Liver (tissue), 8 donors: ENCODE measurements at regions not wholly inside any gene's neighbourhood (a gene's known extent, or its start where the extent isn't known, plus 50 kb on each side); places are given as distances from the start of the nearest gene placed in this dataset.

ENCODE experiments used
- DNase-seq: peaks from one replicate; pipeline ENCODE4 v3.0.0-alpha.2; 2017; ENCODE audit warnings: low spot score
- H3K27ac ChIP-seq, 2 donors: one replicate each; pipeline ENCODE4 v1.7.0; 2013; ENCODE audit warnings: inconsistent platforms in 2 of 2, low read length in 2 of 2, control low read depth in 1 of 2, low read depth in 1 of 2, mild to moderate bottlenecking in 1 of 2
- H3K27me3 ChIP-seq, 4 donors: one replicate each; pipeline versions ENCODE4 v1.6.1 to v1.7.0; 2013; ENCODE audit warnings: low read length in 3 of 4, inconsistent platforms in 1 of 4, mild to moderate bottlenecking in 1 of 4, moderate library complexity in 1 of 4; ENCODE audit not compliant: control insufficient read depth in 4 of 4, insufficient read depth in 4 of 4
- H3K36me3 ChIP-seq, 4 donors: one replicate each; pipeline versions ENCODE4 v1.6.1 to v1.7.0; 2013; ENCODE audit warnings: low read length in 3 of 4, mild to moderate bottlenecking in 3 of 4, low read depth in 1 of 4, moderate library complexity in 1 of 4; ENCODE audit not compliant: control insufficient read depth in 4 of 4, insufficient read depth in 3 of 4
- H3K4me1 ChIP-seq, 4 donors: one replicate each; pipeline versions ENCODE4 v1.6.1 to v1.7.0; 2013; ENCODE audit warnings: low read length in 3 of 4, mild to moderate bottlenecking in 3 of 4, moderate library complexity in 1 of 4; ENCODE audit not compliant: control insufficient read depth in 4 of 4, insufficient read depth in 4 of 4
- H3K4me3 ChIP-seq, 3 donors: one replicate each; pipeline versions ENCODE4 v1.6.1 to v1.7.0; 2013; ENCODE audit warnings: low read length in 3 of 3, control low read depth in 1 of 3, low read depth in 1 of 3, mild to moderate bottlenecking in 1 of 3
- H3K9ac ChIP-seq, 2 donors: one replicate each; pipeline ENCODE4 v1.7.0; 2013; ENCODE audit warnings: low read length in 2 of 2, mild to moderate bottlenecking in 2 of 2, moderate library complexity in 2 of 2, control low read depth in 1 of 2, low read depth in 1 of 2
- H3K9me3 ChIP-seq, 4 donors: one replicate each; pipeline versions ENCODE4 v1.6.1 to v1.7.0; 2013; ENCODE audit warnings: low read length in 3 of 4; ENCODE audit not compliant: control insufficient read depth in 4 of 4
- EGR1 ChIP-seq, 2 donors: IDR thresholded peaks; 2 replicates each; pipeline ENCODE4 v1.6.1; 2016 to 2018; ENCODE audit warnings: antibody characterized with exemption in 2 of 2, low read depth in 2 of 2
- FOXA1 ChIP-seq: IDR thresholded peaks from 2 replicates; pipeline ENCODE4 v1.6.1; 2016; ENCODE audit warnings: antibody characterized with exemption
- FOXA2 ChIP-seq: IDR thresholded peaks from 2 replicates; pipeline ENCODE4 v1.6.1; 2016; ENCODE audit warnings: antibody characterized with exemption
- GABPA ChIP-seq, 2 donors: IDR thresholded peaks in 1 of 2; conservative IDR thresholded peaks in 1 of 2; 2 replicates each; pipeline ENCODE4 v1.6.1; 2016; ENCODE audit warnings: antibody characterized with exemption in 2 of 2, mild to moderate bottlenecking in 1 of 2, moderate library complexity in 1 of 2
- HNF4A ChIP-seq, 2 donors: conservative IDR thresholded peaks; 2 replicates each; pipeline ENCODE4 v1.6.1; 2016; ENCODE audit warnings: antibody characterized with exemption in 2 of 2, mild to moderate bottlenecking in 2 of 2
- HNF4G ChIP-seq: IDR thresholded peaks from 2 replicates; pipeline ENCODE4 v1.6.1; 2016; ENCODE audit warnings: antibody characterized with exemption
- JUND ChIP-seq, 2 donors: IDR thresholded peaks; 2 replicates each; pipeline ENCODE4 v1.6.1; 2016; ENCODE audit warnings: antibody characterized with exemption in 2 of 2
- NR2F2 ChIP-seq: IDR thresholded peaks from 2 replicates; pipeline ENCODE4 v1.6.1; 2016; ENCODE audit warnings: antibody characterized with exemption
- RAD21 ChIP-seq, 2 donors: IDR thresholded peaks; 2 replicates each; pipeline ENCODE4 v1.6.1; 2016; ENCODE audit warnings: antibody characterized with exemption in 2 of 2, mild to moderate bottlenecking in 2 of 2
- RXRA ChIP-seq, 2 donors: IDR thresholded peaks; 2 replicates each; pipeline ENCODE4 v1.6.1; 2017 to 2018; ENCODE audit warnings: antibody characterized with exemption in 2 of 2, mild to moderate bottlenecking in 1 of 2
- SP1 ChIP-seq: IDR thresholded peaks from 2 replicates; pipeline ENCODE4 v1.6.1; 2018; ENCODE audit warnings: antibody characterized with exemption, mild to moderate bottlenecking
- TAF1 ChIP-seq: conservative IDR thresholded peaks from 2 replicates; pipeline ENCODE4 v1.6.1; 2016; ENCODE audit warnings: antibody characterized with exemption, mild to moderate bottlenecking
- YY1 ChIP-seq: IDR thresholded peaks from 2 replicates; pipeline ENCODE4 v1.6.1; 2016; ENCODE audit warnings: antibody characterized with exemption, mild to moderate bottlenecking
- WGBS: extraction: QIAGEN DNeasy Blood & Tissue Kit; methylation state at CpG from one replicate; pipeline ENCODE4 v1.1.7; 2013; 5-methylcytosine and 5-hydroxymethylcytosine counted together
- TF ChIP-seq, protein P1 (sequence below): IDR thresholded peaks from 2 replicates; pipeline ENCODE4 v1.6.1; 2016; ENCODE audit warnings: antibody characterized with exemption, mild to moderate bottlenecking
- TF ChIP-seq, protein P2 (sequence below): IDR thresholded peaks from 2 replicates; pipeline ENCODE4 v1.6.1; 2016; ENCODE audit warnings: antibody characterized with exemption
- TF ChIP-seq, protein P3 (sequence below): IDR thresholded peaks from 2 replicates; pipeline ENCODE4 v1.6.1; 2016; ENCODE audit warnings: antibody characterized with exemption
- TF ChIP-seq, protein P4 (sequence below): IDR thresholded peaks from 2 replicates; pipeline ENCODE4 v1.6.1; 2016; ENCODE audit warnings: antibody characterized with exemption
- TF ChIP-seq, protein P5 (sequence below): fragments of 150-350 bp; IDR thresholded peaks from 2 replicates; pipeline ENCODE4 v1.5.1; 2017; ENCODE audit warnings: improper control_type of control experiment, low read depth, low read length; ENCODE audit not compliant: missing input control
- donor health status: healthy.
- donor health status: healthy.
- donor health status: healthy.
- donor health status: healthy.
- donor health status: healthy.

DNA sequence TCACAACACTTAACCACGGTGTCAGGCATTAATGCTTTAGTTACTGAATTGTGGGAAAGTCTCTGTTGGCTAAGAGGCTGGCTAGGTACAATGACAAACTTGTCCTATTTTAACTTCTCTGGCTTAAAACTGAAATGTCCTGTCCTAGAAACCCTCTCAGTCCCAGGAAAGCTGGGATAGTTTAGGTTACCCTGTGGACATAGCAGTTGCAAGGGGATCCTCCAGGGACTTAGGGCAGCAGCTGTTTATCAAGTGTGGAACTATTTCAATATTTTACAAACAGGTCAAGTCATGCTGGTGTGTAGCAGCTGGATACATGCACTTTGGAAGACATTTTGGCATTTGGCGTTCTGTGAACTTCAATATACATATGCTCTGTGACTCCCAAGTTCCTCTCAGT is 95.0 kb upstream of the ARRDC3 start:
- 91% methylated on average over 2 of the region's 2 CpGs for WGBS
- Histone ChIP-seq H3K9ac (no peak overlapping the region), H3K27me3 (no peaks in the 10 kb centered on the region), H3K4me1 (no peaks in the 10 kb centered on the region), H3K36me3 (no peaks in the 10 kb centered on the region), H3K9me3 (no peaks in the 10 kb centered on the region), H3K4me3 (no peak overlapping the region), H3K27ac (no peak overlapping the region)
- no peak for DNase-seq
- TF ChIP-seq, protein P1, sequence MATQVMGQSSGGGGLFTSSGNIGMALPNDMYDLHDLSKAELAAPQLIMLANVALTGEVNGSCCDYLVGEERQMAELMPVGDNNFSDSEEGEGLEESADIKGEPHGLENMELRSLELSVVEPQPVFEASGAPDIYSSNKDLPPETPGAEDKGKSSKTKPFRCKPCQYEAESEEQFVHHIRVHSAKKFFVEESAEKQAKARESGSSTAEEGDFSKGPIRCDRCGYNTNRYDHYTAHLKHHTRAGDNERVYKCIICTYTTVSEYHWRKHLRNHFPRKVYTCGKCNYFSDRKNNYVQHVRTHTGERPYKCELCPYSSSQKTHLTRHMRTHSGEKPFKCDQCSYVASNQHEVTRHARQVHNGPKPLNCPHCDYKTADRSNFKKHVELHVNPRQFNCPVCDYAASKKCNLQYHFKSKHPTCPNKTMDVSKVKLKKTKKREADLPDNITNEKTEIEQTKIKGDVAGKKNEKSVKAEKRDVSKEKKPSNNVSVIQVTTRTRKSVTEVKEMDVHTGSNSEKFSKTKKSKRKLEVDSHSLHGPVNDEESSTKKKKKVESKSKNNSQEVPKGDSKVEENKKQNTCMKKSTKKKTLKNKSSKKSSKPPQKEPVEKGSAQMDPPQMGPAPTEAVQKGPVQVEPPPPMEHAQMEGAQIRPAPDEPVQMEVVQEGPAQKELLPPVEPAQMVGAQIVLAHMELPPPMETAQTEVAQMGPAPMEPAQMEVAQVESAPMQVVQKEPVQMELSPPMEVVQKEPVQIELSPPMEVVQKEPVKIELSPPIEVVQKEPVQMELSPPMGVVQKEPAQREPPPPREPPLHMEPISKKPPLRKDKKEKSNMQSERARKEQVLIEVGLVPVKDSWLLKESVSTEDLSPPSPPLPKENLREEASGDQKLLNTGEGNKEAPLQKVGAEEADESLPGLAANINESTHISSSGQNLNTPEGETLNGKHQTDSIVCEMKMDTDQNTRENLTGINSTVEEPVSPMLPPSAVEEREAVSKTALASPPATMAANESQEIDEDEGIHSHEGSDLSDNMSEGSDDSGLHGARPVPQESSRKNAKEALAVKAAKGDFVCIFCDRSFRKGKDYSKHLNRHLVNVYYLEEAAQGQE: no peak
- TF ChIP-seq TAF1 (no peak), JUND (IDR thresholded peaks at IDR 0.05) (no peak), FOXA1 (no peak), SP1 (no peak), FOXA2 (no peak), NR2F2 (no peak), RXRA (IDR thresholded peaks at IDR 0.05) (no peak), HNF4A (conservative IDR thresholded peaks at IDR 0.05) (no peak), GABPA (IDR thresholded peaks at IDR 0.05 in 1 of 2, conservative IDR thresholded peaks at IDR 0.05 in 1 of 2) (no peak), RAD21 (IDR thresholded peaks at IDR 0.05) (no peak), HNF4G (no peak), EGR1 (IDR thresholded peaks at IDR 0.05; ENCODE audit: low read depth in 2 of 2) (no peak), YY1 (no peak)
- TF ChIP-seq, protein P2, sequence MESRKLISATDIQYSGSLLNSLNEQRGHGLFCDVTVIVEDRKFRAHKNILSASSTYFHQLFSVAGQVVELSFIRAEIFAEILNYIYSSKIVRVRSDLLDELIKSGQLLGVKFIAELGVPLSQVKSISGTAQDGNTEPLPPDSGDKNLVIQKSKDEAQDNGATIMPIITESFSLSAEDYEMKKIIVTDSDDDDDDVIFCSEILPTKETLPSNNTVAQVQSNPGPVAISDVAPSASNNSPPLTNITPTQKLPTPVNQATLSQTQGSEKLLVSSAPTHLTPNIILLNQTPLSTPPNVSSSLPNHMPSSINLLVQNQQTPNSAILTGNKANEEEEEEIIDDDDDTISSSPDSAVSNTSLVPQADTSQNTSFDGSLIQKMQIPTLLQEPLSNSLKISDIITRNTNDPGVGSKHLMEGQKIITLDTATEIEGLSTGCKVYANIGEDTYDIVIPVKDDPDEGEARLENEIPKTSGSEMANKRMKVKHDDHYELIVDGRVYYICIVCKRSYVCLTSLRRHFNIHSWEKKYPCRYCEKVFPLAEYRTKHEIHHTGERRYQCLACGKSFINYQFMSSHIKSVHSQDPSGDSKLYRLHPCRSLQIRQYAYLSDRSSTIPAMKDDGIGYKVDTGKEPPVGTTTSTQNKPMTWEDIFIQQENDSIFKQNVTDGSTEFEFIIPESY: no peak
- TF ChIP-seq, protein P3, sequence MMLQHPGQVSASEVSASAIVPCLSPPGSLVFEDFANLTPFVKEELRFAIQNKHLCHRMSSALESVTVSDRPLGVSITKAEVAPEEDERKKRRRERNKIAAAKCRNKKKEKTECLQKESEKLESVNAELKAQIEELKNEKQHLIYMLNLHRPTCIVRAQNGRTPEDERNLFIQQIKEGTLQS: no peak
- TF ChIP-seq, protein P4, sequence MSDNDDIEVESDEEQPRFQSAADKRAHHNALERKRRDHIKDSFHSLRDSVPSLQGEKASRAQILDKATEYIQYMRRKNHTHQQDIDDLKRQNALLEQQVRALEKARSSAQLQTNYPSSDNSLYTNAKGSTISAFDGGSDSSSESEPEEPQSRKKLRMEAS: no peak
- TF ChIP-seq, protein P5, sequence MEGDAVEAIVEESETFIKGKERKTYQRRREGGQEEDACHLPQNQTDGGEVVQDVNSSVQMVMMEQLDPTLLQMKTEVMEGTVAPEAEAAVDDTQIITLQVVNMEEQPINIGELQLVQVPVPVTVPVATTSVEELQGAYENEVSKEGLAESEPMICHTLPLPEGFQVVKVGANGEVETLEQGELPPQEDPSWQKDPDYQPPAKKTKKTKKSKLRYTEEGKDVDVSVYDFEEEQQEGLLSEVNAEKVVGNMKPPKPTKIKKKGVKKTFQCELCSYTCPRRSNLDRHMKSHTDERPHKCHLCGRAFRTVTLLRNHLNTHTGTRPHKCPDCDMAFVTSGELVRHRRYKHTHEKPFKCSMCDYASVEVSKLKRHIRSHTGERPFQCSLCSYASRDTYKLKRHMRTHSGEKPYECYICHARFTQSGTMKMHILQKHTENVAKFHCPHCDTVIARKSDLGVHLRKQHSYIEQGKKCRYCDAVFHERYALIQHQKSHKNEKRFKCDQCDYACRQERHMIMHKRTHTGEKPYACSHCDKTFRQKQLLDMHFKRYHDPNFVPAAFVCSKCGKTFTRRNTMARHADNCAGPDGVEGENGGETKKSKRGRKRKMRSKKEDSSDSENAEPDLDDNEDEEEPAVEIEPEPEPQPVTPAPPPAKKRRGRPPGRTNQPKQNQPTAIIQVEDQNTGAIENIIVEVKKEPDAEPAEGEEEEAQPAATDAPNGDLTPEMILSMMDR: no peak

DNA sequence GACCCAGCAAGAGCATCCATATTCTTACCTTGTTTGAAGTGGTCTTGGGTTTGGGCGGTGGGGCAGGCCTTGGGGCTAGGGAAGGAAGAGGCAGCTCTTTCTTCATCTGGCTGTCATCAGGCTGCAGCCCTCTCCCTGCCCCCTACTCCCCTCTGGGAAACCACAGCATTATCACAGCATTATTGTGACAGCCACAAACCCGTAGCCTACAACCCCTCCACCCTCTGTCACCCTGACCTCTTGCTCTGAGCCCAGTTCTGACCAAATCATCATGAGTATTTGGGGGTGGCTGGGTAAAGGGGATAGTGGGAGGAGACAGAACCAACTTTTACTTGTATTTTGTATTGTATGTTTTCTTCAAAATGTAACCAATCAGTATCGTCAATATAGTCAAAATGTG is 94.3 kb upstream of the ARRDC3 start:
- 95% methylated on average over 3 of the region's 3 CpGs for WGBS
- Histone ChIP-seq H3K4me1 (no peaks in the 10 kb centered on the region), H3K9ac (no peak overlapping the region), H3K4me3 (no peak overlapping the region), H3K27ac (no peak overlapping the region), H3K9me3 (no peaks in the 10 kb centered on the region), H3K36me3 (no peaks in the 10 kb centered on the region), H3K27me3 (no peaks in the 10 kb centered on the region)
- no peak for TF ChIP-seq HNF4G
- TF ChIP-seq, protein P3: no peak
- TF ChIP-seq JUND (IDR thresholded peaks at IDR 0.05): no peak
- TF ChIP-seq GABPA (IDR thresholded peaks at IDR 0.05 in 1 of 2, conservative IDR thresholded peaks at IDR 0.05 in 1 of 2): no peak
- no peak for TF ChIP-seq RXRA (IDR thresholded peaks at IDR 0.05)
- no peak for TF ChIP-seq TAF1
- TF ChIP-seq, protein P2: no peak
- TF ChIP-seq, protein P4: no peak
- TF ChIP-seq YY1: no peak
- no peak for TF ChIP-seq RAD21 (IDR thresholded peaks at IDR 0.05)
- no peak for DNase-seq
